ENCODE measurements at regions not wholly inside any gene's neighbourhood (a gene's known extent, or its start where the extent isn't known, plus 50 kb on each side); places are given as distances from the start of the nearest gene placed in this dataset.

GRCh38 chr20:60091861-60092260, 133.6 kb downstream of the CDH26 start:
- Histone ChIP-seq H2BK20ac (ENCODE audit: low read depth, low read length) (no peak overlapping the region), H3K36me3 (ENCODE audit: control insufficient read depth, insufficient read depth, low read length) (no peaks in the 10 kb centered on the region), H3K23ac (ENCODE audit: low read depth, low read length) (no peak overlapping the region), H3K27ac (ENCODE audit: insufficient read depth, low read length) (no peak overlapping the region), H3K4me3 (ENCODE audit: insufficient read depth, low read depth, low read length) (no peak overlapping the region), H3K4ac (ENCODE audit: low read depth, low read length) (no peak overlapping the region), H2AK9ac (replicated peaks; ENCODE audit: low read depth, low read length, poor library complexity) (no peak overlapping the region), H3K18ac (ENCODE audit: low read depth, low read length) (no peak overlapping the region), H3K14ac (replicated peaks; ENCODE audit: low read depth, low read length) (no peak overlapping the region), H2AK5ac (ENCODE audit: low read depth, low read length) (no peak overlapping the region), H3K9me3 (ENCODE audit: control insufficient read depth, insufficient read depth, low read length) (peaks cover 3% of the 10 kb centered on the region; the same call in 1 of the 2 replicates), H3K56ac (ENCODE audit: extremely low read depth, insufficient read depth, low read length) (no peak overlapping the region), H2BK5ac (ENCODE audit: low read depth, low read length, poor library complexity, severe bottlenecking) (no peak overlapping the region), H3K4me1 (ENCODE audit: control insufficient read depth, insufficient read depth, low read length) (no peaks in the 10 kb centered on the region), H4K5ac (ENCODE audit: low read depth, low read length) (no peak overlapping the region), H3K9me1 (ENCODE audit: insufficient read depth, low read length) (no peaks in the 10 kb centered on the region), H3K4me2 (ENCODE audit: low read depth, low read length) (no peak overlapping the region), H2BK120ac (ENCODE audit: low read depth, low read length) (no peak overlapping the region), H4K8ac (ENCODE audit: low read depth in 2 of 2, low read length in 2 of 2) (no peak overlapping the region), H3K79me1 (ENCODE audit: low read depth in 1 of 2, low read length in 2 of 2) (no peaks in the 10 kb centered on the region), H4K20me1 (ENCODE audit: insufficient read depth, low read length) (no peaks in the 10 kb centered on the region), H2AFZ (replicated peaks; ENCODE audit: low read length, poor library complexity) (no peak overlapping the region), H2BK15ac (ENCODE audit: low read depth, low read length) (no peak overlapping the region), H4K91ac (ENCODE audit: insufficient read depth, low read depth, low read length) (no peak overlapping the region), H3K9ac (ENCODE audit: low read depth, low read length) (no peak overlapping the region), H3K27me3 (ENCODE audit: control insufficient read depth, insufficient read depth, low read length) (peaks cover 14% of the 10 kb centered on the region)
- dilution Hi-C loops (cut with HindIII; ENCODE audit: low sequenced_read_pairs, unreplicated experiment), result no loop called here
- ChIA-PET POLR2A (ENCODE audit: unreplicated experiment) (no interaction called here), CTCF (no interaction called here)
- DNase-seq (no peak), ATAC-seq (ENCODE audit: low read depth) (no peak)
- in situ Hi-C loops (cut with MboI; ENCODE audit: low sequenced_read_pairs), result no loop called here
- no TSS peak for BruUV-seq (replicated peaks)
- intact Hi-C loops (cut with micrococcal nuclease), result no loop called here
- no peak for TF ChIP-seq BHLHE40 (IDR thresholded peaks at IDR 0.05; ENCODE audit: low read depth, low read length)
- TF ChIP-seq MAZ (IDR thresholded peaks at IDR 0.05; ENCODE audit: borderline replicate concordance, low read depth, low read length), result no peak
- no peak for TF ChIP-seq SMC3 (IDR thresholded peaks at IDR 0.05; ENCODE audit: low read depth, low read length)
- TF ChIP-seq RCOR1 (IDR thresholded peaks at IDR 0.05; ENCODE audit: insufficient replicate concordance, low read length), result no peak
- TF ChIP-seq MAFK (IDR thresholded peaks at IDR 0.05; ENCODE audit: low read depth, low read length), result no peak
- no peak for TF ChIP-seq CEBPB (IDR thresholded peaks at IDR 0.05; ENCODE audit: low read depth, low read length)
- no peak for TF ChIP-seq RFX5 (IDR thresholded peaks at IDR 0.05; ENCODE audit: low read depth, low read length)
- TF ChIP-seq MXI1 (IDR thresholded peaks at IDR 0.05; ENCODE audit: borderline replicate concordance, low read depth, low read length), result no peak
- no CpG with 5 or more reads among the region's 1 CpG for WGBS, 2 experiments (ENCODE audit: extremely low coverage in 2 of 2, insufficient read length in 1 of 2)
